Hematopoietic multipotent progenitor cell (in vitro differentiated cells): ENCODE measurements at regions not wholly inside any gene's neighbourhood (a gene's known extent, or its start where the extent isn't known, plus 50 kb on each side); places are given as distances from the start of the nearest gene placed in this dataset.
A peak's percentile ranks its signal among the peaks of the same experiment; 100 is the strongest.

ENCODE experiments used
- DNase-seq, 3 donors: peaks; one replicate each; pipeline ENCODE4 v3.0.0-alpha.2; 2011 to 2015; ENCODE audit warnings: low read depth in 2 of 3, low spot score in 2 of 3

- no peak for DNase-seq
Observed at GRCh38 chr9:26742828-26743476, 149.7 kb downstream of the CAAP1 start.

- DNase-seq: no peak
Observed at GRCh38 chr9:26735160-26735559, 157.4 kb downstream of the CAAP1 start.

GRCh38 chr9:26729187-26729586, 163.4 kb downstream of the CAAP1 start:
- DNase-seq: no peak

GRCh38 chr9:26727471-26727870, 165.1 kb downstream of the CAAP1 start:
- no peak for DNase-seq

- DNase-seq: no peak
Observed at GRCh38 chr9:26725573-26725972, 167.0 kb downstream of the CAAP1 start.

GRCh38 chr9:26723486-26723885, 169.1 kb downstream of the CAAP1 start:
- peak in 2 of 3 donors; percentile 1 to 13 for DNase-seq

- DNase-seq: no peak
Observed at GRCh38 chr9:26722755-26723154, 169.8 kb downstream of the CAAP1 start.

- DNase-seq: no peak
Observed at GRCh38 chr9:26710008-26710407, 182.6 kb downstream of the CAAP1 start.

GRCh38 chr9:26706223-26706622, 186.4 kb downstream of the CAAP1 start:
- DNase-seq: no peak

GRCh38 chr9:26695298-26695622, 197.3 kb downstream of the CAAP1 start:
- DNase-seq: no peak

- no peak for DNase-seq
Observed at GRCh38 chr9:26694381-26695297, 198.0 kb downstream of the CAAP1 start.

- DNase-seq: no peak
Observed at GRCh38 chr9:26689041-26689440, 203.6 kb downstream of the CAAP1 start.

GRCh38 chr9:26687421-26687820, 205.2 kb downstream of the CAAP1 start:
- peak in 1 of 3 donors; percentile 8 for DNase-seq

- DNase-seq: no peak
Observed at GRCh38 chr9:26685818-26686217, 206.8 kb downstream of the CAAP1 start.

GRCh38 chr9:26684029-26684428, 208.6 kb downstream of the CAAP1 start:
- DNase-seq: no peak

- DNase-seq: peak in 1 of 3 donors; percentile 6
Observed at GRCh38 chr9:26682796-26683496, 209.7 kb downstream of the CAAP1 start.

- no peak for DNase-seq
Observed at GRCh38 chr9:26682041-26682440, 210.6 kb downstream of the CAAP1 start.

- no peak for DNase-seq
Observed at GRCh38 chr9:26677965-26678706, 214.5 kb downstream of the CAAP1 start.

GRCh38 chr9:26675035-26675434, 217.6 kb downstream of the CAAP1 start:
- no peak for DNase-seq

- DNase-seq: no peak
Observed at GRCh38 chr9:26673261-26673660, 219.3 kb downstream of the CAAP1 start.
